ENCODE measurements at regions not wholly inside any gene's neighbourhood (a gene's known extent, or its start where the extent isn't known, plus 50 kb on each side); places are given as distances from the start of the nearest gene placed in this dataset.

DNA sequence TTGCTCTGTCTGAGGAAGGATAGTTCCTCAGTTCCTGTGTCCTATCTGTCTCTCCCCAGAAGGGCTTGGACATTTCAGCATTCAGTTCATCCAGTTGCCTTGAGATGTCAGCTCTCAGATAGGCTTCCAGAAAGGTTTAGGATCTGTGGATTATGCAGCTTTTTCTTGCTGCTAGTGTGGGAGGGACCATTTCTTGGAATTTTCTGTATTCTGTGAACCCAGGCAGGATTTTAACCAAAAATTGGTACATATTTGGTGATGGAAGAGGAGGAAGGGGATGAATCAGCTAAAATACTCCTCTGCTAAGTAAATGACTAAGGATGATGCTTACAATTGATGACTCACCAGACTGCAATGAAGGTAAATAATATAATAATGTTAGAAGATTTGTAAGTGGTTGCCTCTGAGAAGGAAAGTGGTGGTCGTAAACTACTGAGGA, 58.6 kb upstream of the DOCK10 start (continued):
- TF ChIP-seq, protein P1, sequence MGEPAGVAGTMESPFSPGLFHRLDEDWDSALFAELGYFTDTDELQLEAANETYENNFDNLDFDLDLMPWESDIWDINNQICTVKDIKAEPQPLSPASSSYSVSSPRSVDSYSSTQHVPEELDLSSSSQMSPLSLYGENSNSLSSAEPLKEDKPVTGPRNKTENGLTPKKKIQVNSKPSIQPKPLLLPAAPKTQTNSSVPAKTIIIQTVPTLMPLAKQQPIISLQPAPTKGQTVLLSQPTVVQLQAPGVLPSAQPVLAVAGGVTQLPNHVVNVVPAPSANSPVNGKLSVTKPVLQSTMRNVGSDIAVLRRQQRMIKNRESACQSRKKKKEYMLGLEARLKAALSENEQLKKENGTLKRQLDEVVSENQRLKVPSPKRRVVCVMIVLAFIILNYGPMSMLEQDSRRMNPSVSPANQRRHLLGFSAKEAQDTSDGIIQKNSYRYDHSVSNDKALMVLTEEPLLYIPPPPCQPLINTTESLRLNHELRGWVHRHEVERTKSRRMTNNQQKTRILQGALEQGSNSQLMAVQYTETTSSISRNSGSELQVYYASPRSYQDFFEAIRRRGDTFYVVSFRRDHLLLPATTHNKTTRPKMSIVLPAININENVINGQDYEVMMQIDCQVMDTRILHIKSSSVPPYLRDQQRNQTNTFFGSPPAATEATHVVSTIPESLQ (CRISPR knock-in tag; IDR thresholded peaks at IDR 0.05), result no peak

DNA sequence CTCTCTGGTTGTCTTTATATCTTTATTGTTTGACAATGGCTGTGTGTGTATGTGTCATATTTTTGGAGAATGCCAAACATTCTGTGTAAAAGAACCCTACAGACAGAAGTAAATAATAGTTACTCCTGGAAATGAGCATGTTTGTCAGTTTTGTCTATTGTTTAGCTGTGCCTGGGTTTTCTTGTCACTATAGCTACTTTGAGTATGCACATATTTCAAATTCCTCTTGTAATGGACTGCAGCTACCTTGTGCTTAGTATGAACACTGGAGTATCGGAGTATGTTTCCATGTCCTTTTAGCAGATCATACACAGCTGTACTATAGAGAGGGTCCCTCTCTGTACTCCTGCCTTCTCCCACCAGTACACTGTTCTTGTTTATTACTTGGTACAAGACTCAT, 58.0 kb upstream of the DOCK10 start:
- BruUV-seq (replicated peaks), result no TSS peak
- Histone ChIP-seq H3K27ac (ENCODE audit: extremely low read depth, low read depth, low read length) (no peak overlapping the region), H3K4me2 (ENCODE audit: insufficient read depth, low read length) (no peak overlapping the region), H3K79me2 (ENCODE audit: control insufficient read depth, insufficient read depth, low read length) (no peaks in the 10 kb centered on the region), H3K9me3 (replicated peaks; ENCODE audit: control insufficient read depth, insufficient read depth, low read depth, low read length) (no peaks in the 10 kb centered on the region), H3K4me3 (no peak overlapping the region), H3K9me1 (ENCODE audit: control insufficient read depth, insufficient read depth, low read length) (no peaks in the 10 kb centered on the region), H3K4me1 (replicated peaks in 1 of 2; ENCODE audit: control insufficient read depth in 2 of 2, insufficient read depth in 2 of 2, low read length in 2 of 2) (no peaks in the 10 kb centered on the region), H2AFZ (ENCODE audit: low read depth, low read length) (no peak overlapping the region), H3K27me3 (ENCODE audit: control insufficient read depth in 2 of 2, insufficient read depth in 2 of 2, low read length in 2 of 2) (no peaks in the 10 kb centered on the region), H3K9ac (ENCODE audit: insufficient read depth in 1 of 2, low read depth in 2 of 2, low read length in 2 of 2) (no peak overlapping the region), H4K20me1 (replicated peaks; ENCODE audit: control insufficient read depth, insufficient read depth, low read length) (no peaks in the 10 kb centered on the region), H3K36me3 (ENCODE audit: control insufficient read depth, insufficient read depth, low read length) (no peaks in the 10 kb centered on the region)
- DNase-seq (ENCODE audit: extremely low read depth in 1 of 4, low spot score in 3 of 4), result no peak
- ChIA-PET CTCF (ENCODE audit: low intra/inter-chr PET ratio) (no interaction called here), POLR2A (no interaction called here)
- intact Hi-C loops (cut with micrococcal nuclease) (no loop called here), in situ Hi-C loops (cut with MboI) (no loop called here)
- FAIRE-seq, result no peak
- ATAC-seq, result no peak
- 0% methylated on average over 1 of the region's 1 CpG for WGBS (ENCODE audit: insufficient coverage, low coverage, missing lambda C conversion rate)
- no peak for TF ChIP-seq POLR3G (IDR thresholded peaks at IDR 0.05; ENCODE audit: extremely low read depth, insufficient read length, insufficient replicate concordance)
- no peak for TF ChIP-seq PHB (CRISPR knock-in tag; IDR thresholded peaks at IDR 0.05)
- TF ChIP-seq, protein P2, sequence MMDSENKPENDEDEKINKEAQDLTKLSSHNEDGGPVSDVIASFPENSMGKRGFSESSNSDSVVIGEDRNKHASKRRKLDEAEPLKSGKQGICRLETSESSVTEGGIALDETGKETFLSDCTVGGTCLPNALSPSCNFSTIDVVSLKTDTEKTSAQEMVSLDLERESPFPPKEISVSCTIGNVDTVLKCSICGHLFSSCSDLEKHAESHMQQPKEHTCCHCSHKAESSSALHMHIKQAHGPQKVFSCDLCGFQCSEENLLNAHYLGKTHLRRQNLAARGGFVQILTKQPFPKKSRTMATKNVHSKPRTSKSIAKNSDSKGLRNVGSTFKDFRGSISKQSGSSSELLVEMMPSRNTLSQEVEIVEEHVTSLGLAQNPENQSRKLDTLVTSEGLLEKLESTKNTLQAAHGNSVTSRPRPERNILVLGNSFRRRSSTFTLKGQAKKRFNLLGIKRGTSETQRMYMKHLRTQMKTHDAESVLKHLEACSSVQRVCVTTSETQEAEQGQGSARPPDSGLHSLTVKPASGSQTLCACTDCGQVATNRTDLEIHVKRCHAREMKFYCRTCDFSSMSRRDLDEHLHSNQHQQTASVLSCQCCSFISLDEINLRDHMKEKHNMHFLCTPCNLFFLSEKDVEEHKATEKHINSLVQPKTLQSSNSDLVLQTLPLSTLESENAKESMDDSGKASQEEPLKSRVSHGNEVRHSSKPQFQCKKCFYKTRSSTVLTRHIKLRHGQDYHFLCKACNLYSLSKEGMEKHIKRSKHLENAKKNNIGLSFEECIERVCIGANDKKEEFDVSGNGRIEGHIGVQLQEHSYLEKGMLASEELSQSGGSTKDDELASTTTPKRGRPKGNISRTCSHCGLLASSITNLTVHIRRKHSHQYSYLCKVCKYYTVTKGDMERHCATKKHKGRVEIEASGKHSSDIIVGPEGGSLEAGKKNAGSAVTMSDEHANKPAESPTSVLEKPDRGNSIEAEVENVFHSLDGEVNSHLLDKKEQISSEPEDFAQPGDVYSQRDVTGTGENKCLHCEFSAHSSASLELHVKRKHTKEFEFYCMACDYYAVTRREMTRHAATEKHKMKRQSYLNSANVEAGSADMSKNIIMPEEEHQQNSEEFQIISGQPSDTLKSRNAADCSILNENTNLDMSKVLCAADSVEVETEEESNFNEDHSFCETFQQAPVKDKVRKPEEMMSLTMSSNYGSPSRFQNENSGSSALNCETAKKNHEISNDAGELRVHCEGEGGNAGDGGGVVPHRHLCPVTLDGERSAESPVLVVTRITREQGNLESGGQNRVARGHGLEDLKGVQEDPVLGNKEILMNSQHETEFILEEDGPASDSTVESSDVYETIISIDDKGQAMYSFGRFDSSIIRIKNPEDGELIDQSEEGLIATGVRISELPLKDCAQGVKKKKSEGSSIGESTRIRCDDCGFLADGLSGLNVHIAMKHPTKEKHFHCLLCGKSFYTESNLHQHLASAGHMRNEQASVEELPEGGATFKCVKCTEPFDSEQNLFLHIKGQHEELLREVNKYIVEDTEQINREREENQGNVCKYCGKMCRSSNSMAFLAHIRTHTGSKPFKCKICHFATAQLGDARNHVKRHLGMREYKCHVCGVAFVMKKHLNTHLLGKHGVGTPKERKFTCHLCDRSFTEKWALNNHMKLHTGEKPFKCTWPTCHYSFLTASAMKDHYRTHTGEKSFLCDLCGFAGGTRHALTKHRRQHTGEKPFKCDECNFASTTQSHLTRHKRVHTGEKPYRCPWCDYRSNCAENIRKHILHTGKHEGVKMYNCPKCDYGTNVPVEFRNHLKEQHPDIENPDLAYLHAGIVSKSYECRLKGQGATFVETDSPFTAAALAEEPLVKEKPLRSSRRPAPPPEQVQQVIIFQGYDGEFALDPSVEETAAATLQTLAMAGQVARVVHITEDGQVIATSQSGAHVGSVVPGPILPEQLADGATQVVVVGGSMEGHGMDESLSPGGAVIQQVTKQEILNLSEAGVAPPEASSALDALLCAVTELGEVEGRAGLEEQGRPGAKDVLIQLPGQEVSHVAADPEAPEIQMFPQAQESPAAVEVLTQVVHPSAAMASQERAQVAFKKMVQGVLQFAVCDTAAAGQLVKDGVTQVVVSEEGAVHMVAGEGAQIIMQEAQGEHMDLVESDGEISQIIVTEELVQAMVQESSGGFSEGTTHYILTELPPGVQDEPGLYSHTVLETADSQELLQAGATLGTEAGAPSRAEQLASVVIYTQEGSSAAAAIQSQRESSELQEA (IDR thresholded peaks at IDR 0.05; ENCODE audit: low read depth), result no peak
- TF ChIP-seq, protein P3, sequence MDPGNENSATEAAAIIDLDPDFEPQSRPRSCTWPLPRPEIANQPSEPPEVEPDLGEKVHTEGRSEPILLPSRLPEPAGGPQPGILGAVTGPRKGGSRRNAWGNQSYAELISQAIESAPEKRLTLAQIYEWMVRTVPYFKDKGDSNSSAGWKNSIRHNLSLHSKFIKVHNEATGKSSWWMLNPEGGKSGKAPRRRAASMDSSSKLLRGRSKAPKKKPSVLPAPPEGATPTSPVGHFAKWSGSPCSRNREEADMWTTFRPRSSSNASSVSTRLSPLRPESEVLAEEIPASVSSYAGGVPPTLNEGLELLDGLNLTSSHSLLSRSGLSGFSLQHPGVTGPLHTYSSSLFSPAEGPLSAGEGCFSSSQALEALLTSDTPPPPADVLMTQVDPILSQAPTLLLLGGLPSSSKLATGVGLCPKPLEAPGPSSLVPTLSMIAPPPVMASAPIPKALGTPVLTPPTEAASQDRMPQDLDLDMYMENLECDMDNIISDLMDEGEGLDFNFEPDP (CRISPR knock-in tag; IDR thresholded peaks at IDR 0.05), result no peak
- TF ChIP-seq SAFB2 (IDR thresholded peaks at IDR 0.05; ENCODE audit: borderline replicate concordance, low read depth, low read length, severe bottlenecking), result no peak
- TF ChIP-seq, protein P4, sequence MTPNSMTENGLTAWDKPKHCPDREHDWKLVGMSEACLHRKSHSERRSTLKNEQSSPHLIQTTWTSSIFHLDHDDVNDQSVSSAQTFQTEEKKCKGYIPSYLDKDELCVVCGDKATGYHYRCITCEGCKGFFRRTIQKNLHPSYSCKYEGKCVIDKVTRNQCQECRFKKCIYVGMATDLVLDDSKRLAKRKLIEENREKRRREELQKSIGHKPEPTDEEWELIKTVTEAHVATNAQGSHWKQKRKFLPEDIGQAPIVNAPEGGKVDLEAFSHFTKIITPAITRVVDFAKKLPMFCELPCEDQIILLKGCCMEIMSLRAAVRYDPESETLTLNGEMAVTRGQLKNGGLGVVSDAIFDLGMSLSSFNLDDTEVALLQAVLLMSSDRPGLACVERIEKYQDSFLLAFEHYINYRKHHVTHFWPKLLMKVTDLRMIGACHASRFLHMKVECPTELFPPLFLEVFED (CRISPR knock-in tag; conservative IDR thresholded peaks at IDR 0.05), result no peak
- no peak for TF ChIP-seq ARID2 (IDR thresholded peaks at IDR 0.05)
